IPS-15b (cell line): ENCODE measurements at regions not wholly inside any gene's neighbourhood (a gene's known extent, or its start where the extent isn't known, plus 50 kb on each side); places are given as distances from the start of the nearest gene placed in this dataset.

Source experiments
- H3K27me3 ChIP-seq: one replicate; pipeline ENCODE4 v1.6.1; 2013; ENCODE audit warnings: low read length; ENCODE audit not compliant: control insufficient read depth, insufficient read depth
- H3K36me3 ChIP-seq: one replicate; pipeline ENCODE4 v1.6.1; 2013; ENCODE audit warnings: low read length; ENCODE audit not compliant: control insufficient read depth, insufficient read depth
- H3K4me1 ChIP-seq: one replicate; pipeline ENCODE4 v1.6.1; 2013; ENCODE audit warnings: mild to moderate bottlenecking, low read length; ENCODE audit not compliant: control insufficient read depth, insufficient read depth
- H3K4me3 ChIP-seq: one replicate; pipeline ENCODE4 v1.5.1; 2013; ENCODE audit warnings: low read depth, low read length
- H3K9ac ChIP-seq: one replicate; pipeline ENCODE4 v1.6.1; 2013; ENCODE audit warnings: low read depth, mild to moderate bottlenecking, low read length
- H3K9me3 ChIP-seq: one replicate; pipeline ENCODE4 v1.6.1; 2013; ENCODE audit warnings: mild to moderate bottlenecking, low read length; ENCODE audit not compliant: control insufficient read depth, insufficient read depth

DNA sequence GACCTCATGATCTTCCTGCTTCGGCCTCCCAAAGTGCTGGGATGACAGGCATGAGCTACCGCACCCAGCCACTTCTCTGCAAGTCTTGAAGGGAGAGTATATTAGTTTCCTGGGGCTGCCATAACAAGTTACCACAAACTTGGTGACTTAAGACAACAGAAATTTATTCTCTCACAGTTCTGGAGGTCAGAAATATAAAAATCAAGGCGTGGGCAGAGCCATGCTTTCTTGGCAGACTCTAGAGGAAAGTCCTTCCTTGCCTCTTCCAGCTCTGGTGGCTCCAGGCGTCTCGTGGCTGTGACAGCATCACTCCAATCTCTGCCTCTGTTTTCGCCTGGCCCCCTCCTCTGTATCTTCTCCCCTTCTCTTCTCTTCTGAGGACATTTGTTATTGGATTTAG lies 110.2 kb upstream of the NAV2 start:
- H3K9me3 ChIP-seq: no peaks in the 10 kb centered on the region
- H3K4me1 ChIP-seq: no peaks in the 10 kb centered on the region
- H3K9ac ChIP-seq: no peak overlapping the region

DNA sequence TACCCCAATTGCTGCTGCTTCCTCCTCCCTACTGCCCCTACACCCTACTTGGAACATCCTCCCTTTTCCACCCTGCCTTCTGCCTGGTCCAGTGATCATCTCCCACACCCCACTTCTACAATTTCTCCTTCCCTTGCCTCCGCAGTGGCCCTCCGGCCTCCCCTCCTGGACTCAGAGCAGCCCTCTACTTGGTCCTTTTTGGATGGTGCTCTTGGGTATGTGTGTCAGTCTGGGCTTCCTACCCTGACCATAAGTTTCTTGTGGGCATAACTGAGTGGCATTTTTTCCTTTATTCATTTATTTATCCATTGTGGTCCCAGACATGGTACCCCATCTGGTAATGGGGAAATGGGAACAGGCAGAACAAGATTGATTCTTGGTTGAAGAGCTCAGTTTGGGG lies 111.4 kb upstream of the NAV2 start:
- Histone ChIP-seq H3K4me1 (no peaks in the 10 kb centered on the region), H3K9me3 (no peaks in the 10 kb centered on the region), H3K9ac (no peak overlapping the region), H3K27me3 (no peaks in the 10 kb centered on the region), H3K36me3 (no peaks in the 10 kb centered on the region), H3K4me3 (no peak overlapping the region)

More for the DNA sequence above, 110.2 kb upstream of the NAV2 start:
- no peaks in the 10 kb centered on the region for H3K27me3 ChIP-seq
- H3K36me3 ChIP-seq: no peaks in the 10 kb centered on the region
- no peak overlapping the region for H3K4me3 ChIP-seq

DNA sequence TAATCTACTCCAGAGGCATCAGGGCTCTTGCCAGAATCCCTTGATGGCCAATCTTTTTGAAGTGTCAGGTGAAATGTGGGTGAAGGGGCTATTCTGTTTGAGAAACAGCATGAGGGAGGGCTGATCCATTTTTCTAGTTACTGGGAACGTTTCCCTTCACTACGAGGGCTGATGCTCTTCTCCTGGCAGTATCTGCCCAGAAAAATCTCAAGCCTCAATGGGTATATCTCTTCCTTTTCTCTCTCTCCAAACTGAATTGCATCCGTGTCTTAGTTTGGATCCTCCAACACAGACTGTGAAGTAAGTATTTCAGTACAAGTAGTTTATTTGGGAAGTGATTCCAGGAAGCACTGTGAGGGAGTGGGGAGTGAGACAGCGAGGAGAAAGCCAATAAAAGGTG lies 113.0 kb upstream of the NAV2 start:
- Histone ChIP-seq H3K36me3 (no peaks in the 10 kb centered on the region), H3K4me1 (no peaks in the 10 kb centered on the region), H3K4me3 (no peak overlapping the region), H3K9me3 (no peaks in the 10 kb centered on the region), H3K27me3 (no peaks in the 10 kb centered on the region), H3K9ac (no peak overlapping the region)

DNA sequence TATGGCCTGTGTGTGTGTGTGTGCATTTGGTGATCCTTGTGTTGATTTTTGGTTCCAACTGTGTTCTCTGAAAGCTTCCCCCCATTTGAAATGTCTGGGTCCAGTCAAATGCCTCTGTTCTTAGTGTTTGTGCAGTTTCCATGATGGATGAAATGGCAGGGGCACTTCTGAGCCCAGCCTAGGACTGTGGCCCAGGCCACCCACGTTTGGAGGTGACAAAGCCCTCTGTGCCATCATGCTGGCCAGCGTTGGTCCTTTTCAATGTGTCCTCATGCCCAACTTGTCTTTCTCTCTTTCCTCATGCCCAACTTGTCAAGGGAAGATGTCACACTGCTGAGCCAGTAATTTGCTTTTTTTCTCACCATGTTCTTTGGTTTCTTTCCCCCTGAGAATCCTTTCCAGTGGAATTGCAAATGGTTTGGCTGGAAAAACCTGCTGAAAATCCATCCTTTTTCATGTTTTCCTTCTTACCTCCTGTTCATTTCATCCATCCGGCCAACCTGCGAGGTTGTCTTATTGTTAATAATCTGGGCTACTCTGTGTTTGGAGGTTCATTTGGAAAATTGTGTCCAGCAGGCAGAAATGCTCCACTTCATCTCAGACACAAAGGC lies 113.7 kb upstream of the NAV2 start:
- Histone ChIP-seq H3K9ac (no peak overlapping the region), H3K4me3 (no peak overlapping the region), H3K36me3 (no peaks in the 10 kb centered on the region), H3K27me3 (no peaks in the 10 kb centered on the region), H3K9me3 (no peaks in the 10 kb centered on the region), H3K4me1 (no peaks in the 10 kb centered on the region)

DNA sequence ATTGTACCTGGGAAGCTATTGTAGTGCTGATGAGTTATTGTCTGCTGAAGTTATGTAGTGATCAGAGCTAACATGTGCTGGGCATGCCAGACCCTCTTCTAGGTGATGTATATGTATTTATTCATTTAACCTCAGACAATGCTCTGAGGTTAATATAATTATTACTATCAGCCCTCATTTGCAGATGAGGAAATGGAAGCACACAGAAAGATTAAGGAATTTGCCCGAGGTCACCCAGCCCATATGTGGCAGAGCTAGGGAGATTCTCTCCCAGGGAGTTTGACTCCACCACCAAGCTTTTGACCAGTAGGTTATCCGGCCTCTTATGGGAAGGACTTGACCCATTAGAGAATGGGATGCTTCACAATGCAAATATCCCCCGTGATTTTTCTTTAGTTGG lies 114.2 kb upstream of the NAV2 start:
- Histone ChIP-seq H3K9me3 (no peaks in the 10 kb centered on the region), H3K4me1 (no peaks in the 10 kb centered on the region), H3K36me3 (no peaks in the 10 kb centered on the region), H3K27me3 (no peaks in the 10 kb centered on the region), H3K4me3 (no peak overlapping the region), H3K9ac (no peak overlapping the region)

DNA sequence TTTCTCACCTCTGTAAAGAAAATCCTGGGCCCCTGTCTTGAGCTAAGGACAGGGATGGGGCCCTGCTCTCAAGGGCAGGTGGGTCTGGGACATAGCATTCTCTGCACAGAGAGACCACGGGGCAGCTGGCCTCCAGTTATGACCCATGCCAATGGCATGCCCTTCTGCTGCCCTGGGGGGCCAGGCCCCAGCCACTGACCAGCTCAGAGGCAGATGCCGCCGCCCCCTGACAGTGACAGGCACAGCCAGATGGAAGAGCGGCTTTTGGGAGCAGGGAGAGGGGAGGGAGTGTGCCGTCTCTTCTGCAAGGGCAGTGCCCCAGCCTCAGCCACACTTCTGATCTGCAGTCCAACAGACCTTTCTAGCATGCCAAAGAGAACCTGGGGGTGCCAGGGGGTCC lies 114.8 kb upstream of the NAV2 start:
- Histone ChIP-seq H3K9ac (no peak overlapping the region), H3K4me1 (no peaks in the 10 kb centered on the region), H3K4me3 (no peak overlapping the region), H3K9me3 (no peaks in the 10 kb centered on the region), H3K36me3 (no peaks in the 10 kb centered on the region), H3K27me3 (no peaks in the 10 kb centered on the region)

DNA sequence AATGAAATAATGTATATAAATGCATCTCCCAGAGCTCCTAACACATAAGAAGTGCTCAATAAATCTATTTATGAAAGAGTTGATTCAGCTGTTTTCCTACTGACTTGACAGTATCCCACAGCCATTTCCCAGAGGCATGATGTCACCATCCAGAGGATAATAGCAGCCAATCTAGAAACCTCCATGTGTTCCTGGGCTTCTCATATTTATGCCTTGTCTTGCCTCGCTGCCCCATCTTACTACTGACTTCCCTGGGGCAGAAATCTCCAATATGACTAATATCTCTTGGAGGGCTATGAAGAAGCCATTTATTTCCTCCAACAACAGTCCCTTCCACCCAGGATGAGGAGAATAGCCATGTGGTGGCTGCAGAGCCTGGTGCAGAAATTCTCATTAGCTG lies 115.4 kb upstream of the NAV2 start:
- no peak overlapping the region for H3K9ac ChIP-seq
- H3K36me3 ChIP-seq: no peaks in the 10 kb centered on the region
- H3K4me1 ChIP-seq: no peaks in the 10 kb centered on the region
- no peak overlapping the region for H3K4me3 ChIP-seq
- no peaks in the 10 kb centered on the region for H3K27me3 ChIP-seq
- H3K9me3 ChIP-seq: no peaks in the 10 kb centered on the region

DNA sequence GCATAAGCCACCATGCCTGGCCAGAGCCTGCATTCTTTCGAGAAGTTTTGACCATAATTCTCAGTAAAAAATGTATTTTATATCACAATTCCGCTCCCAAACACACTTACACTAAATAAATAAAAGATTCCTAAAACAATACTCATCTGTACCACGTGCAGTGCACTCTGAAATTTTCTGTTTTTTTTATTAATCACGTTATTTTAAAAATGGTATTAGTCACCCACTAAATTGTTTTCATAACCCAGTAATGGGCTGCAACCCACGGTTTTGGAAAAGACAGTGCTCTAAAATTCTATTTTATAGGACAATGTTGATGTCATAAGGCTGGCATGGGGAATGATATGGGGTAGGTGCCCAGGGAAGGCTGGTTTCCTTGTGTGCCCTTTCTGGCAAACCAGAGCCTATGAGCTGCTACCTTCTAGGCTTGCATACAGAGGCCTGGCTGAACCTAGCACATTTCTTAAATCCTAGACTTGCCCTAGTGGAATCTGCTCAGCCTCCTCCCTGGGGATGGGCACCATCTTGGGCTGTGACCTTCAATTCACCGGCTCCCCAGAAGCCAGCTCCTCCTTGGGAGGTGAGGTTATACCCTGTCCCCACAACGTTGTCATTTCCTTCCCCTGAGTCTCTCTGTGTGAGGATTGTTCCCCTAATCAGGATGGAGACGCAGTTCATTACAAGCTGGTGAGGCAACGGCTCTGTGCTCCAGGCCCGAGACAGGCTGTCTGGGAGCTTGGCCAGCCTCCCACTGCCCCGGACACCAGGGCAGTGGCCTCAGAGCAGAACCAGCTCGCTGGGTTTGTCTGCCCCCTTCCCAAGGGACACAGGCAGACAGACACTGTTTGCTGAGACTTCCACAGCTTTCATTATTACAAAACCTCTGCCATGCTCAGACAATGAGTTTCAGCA lies 116.5 kb upstream of the NAV2 start:
- H3K27me3 ChIP-seq: no peaks in the 10 kb centered on the region
- H3K4me3 ChIP-seq: no peak overlapping the region
- H3K36me3 ChIP-seq: no peaks in the 10 kb centered on the region
- H3K9ac ChIP-seq: no peak overlapping the region
- H3K4me1 ChIP-seq: no peaks in the 10 kb centered on the region
- no peaks in the 10 kb centered on the region for H3K9me3 ChIP-seq

DNA sequence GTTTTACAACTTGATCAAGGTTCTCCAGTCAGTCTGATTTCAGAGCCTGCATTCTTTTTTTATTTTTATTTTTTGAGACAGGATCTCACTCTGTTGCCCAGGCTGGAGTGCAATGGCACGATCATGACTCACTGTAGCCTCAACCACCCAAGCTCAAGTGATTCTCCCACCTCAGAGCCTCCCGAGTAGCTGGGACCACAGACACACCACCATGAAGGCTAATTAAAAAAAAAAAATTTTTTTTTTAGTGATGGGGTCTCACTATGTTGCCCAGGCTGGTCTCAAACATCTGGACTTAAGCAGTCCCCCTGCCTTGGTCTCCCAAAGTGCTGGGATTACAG lies 117.2 kb upstream of the NAV2 start:
- Histone ChIP-seq H3K27me3 (no peaks in the 10 kb centered on the region), H3K4me3 (no peak overlapping the region), H3K9me3 (no peaks in the 10 kb centered on the region), H3K9ac (no peak overlapping the region), H3K4me1 (no peaks in the 10 kb centered on the region), H3K36me3 (no peaks in the 10 kb centered on the region)

DNA sequence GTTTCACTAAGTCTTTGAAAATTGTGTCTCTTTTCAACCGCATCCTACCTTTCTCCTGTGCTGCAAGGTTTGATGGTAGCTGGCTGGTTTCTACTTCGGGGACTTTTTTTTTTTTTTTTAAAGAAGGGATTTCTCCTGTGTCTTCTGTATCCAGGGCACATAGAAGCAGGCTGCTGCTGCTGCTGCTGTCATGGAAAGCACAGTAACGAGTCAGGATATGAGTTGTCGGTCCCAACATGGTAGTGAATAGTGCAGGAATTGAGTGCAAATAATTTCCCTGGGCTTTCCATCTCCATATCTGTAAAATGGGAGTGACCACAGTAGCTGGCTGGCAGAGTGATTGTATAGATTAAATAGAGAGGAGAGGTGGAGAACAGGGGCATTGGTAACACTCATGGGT lies 118.3 kb upstream of the NAV2 start:
- Histone ChIP-seq H3K9ac (no peak overlapping the region), H3K27me3 (no peaks in the 10 kb centered on the region), H3K9me3 (no peaks in the 10 kb centered on the region), H3K36me3 (no peaks in the 10 kb centered on the region), H3K4me1 (no peaks in the 10 kb centered on the region), H3K4me3 (no peak overlapping the region)

DNA sequence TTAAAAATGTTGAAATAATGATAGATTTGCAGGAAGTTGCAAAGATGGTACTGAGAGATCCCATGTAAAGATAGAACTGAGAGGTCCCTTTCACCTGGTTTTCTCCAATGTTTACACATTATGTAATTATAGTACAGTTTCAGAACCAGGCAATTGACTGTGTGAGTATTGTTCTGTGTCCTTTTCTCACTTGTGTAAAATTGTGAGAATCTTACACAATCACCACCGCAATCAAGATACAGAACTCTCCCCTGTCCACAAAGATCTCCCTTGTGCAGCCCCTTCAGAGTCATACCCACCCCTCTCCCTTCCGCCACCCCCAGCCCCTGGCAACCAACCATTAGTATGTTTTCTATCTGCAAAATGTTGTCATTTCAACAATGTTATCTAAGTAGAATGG lies 119.8 kb upstream of the NAV2 start:
- Histone ChIP-seq H3K4me1 (no peaks in the 10 kb centered on the region), H3K4me3 (no peak overlapping the region), H3K27me3 (no peaks in the 10 kb centered on the region), H3K9me3 (no peaks in the 10 kb centered on the region), H3K9ac (no peak overlapping the region), H3K36me3 (no peaks in the 10 kb centered on the region)

DNA sequence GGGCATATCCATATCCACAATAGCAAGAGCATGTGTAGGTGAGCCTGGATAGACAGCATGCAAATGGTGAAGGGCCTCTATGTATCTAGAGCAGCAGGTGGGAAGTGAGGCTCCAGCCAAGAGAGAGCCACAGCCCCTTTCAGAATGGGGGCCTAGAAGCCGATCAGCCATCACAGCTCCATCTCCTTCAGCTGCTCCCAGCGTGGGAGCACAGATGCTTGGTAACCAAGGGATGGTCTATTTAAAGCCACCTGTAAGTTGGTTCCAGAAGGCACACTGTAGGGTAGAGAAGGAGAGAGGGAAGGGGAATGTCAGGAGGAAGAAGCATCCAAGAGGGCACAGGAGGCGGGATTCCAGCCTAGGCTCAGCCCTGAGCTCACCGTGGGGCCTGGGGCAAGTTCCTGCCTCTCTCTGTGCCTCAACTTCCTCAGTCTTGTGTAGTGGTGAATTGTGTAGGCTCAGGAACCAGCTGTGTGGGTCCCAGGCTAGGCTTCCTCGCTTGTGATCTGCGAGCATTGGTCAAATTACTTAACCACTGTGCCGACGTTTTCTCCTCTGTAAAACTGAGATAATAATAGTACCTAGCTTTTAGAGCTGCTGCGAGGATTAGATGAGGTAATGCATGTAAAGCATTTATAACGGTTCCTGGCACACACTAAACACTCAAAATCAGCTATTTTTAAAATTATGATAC lies 122.9 kb upstream of the NAV2 start:
- Histone ChIP-seq H3K4me3 (no peak overlapping the region), H3K4me1 (no peaks in the 10 kb centered on the region), H3K36me3 (no peaks in the 10 kb centered on the region), H3K27me3 (no peaks in the 10 kb centered on the region), H3K9me3 (no peaks in the 10 kb centered on the region), H3K9ac (no peak overlapping the region)
